NCI-H1092 treated with DMSO at 0.1 percent for 48 hours (cell line): ENCODE measurements at regions not wholly inside any gene's neighbourhood (a gene's known extent, or its start where the extent isn't known, plus 50 kb on each side); places are given as distances from the start of the nearest gene placed in this dataset.
"Not testable (repeated sequence)": the region's sequence is repeated elsewhere in the genome, so short reads cannot be mapped to it uniquely, and the experiment has no call there.

Source experiments
- DNase-seq: peaks from one replicate; lab custom pipeline; 2025; lab: John Stamatoyannopoulos, UW

GRCh38 chr15:79765081-79765480 lies 131.7 kb downstream of the MTHFS start:
- DNase-seq = no peak

- no peak for DNase-seq
These were observed 127.7 kb downstream of the MTHFS start for GRCh38 chr15:79769069-79769481.

GRCh38 chr15:79769933-79770759 lies 126.7 kb downstream of the MTHFS start:
- no peak for DNase-seq

GRCh38 chr15:79773128-79773527 lies 123.7 kb downstream of the MTHFS start:
- DNase-seq = no peak

- DNase-seq = no peak
These were observed 121.0 kb downstream of the MTHFS start for GRCh38 chr15:79775821-79776220.

- DNase-seq = no peak
These were observed 118.9 kb downstream of the MTHFS start for GRCh38 chr15:79777916-79778315.

GRCh38 chr15:79778378-79778990 lies 118.3 kb downstream of the MTHFS start:
- no peak for DNase-seq

- no peak for DNase-seq
These were observed 117.1 kb downstream of the MTHFS start for GRCh38 chr15:79779746-79780145.

GRCh38 chr15:79782307-79782706 lies 114.5 kb downstream of the MTHFS start:
- DNase-seq = not testable (repeated sequence)
